HUES6 (cell line): ENCODE measurements at regions not wholly inside any gene's neighbourhood (a gene's known extent, or its start where the extent isn't known, plus 50 kb on each side); places are given as distances from the start of the nearest gene placed in this dataset.

Experiments used
- H3K27ac ChIP-seq: 2 replicates; pipeline ENCODE4 v1.7.0; 2013; ENCODE audit warnings: low read depth, mild to moderate bottlenecking, low read length, inconsistent platforms
- H3K27me3 ChIP-seq: 2 replicates; pipeline ENCODE4 v1.6.1; 2013; ENCODE audit warnings: low read length; ENCODE audit not compliant: control insufficient read depth, insufficient read depth
- H3K36me3 ChIP-seq: 2 replicates; pipeline ENCODE4 v1.6.1; 2013; ENCODE audit warnings: low read length; ENCODE audit not compliant: control insufficient read depth, insufficient read depth
- H3K4me1 ChIP-seq: 2 replicates; pipeline ENCODE4 v1.6.1; 2013; ENCODE audit warnings: low read length; ENCODE audit not compliant: control insufficient read depth, insufficient read depth
- H3K4me3 ChIP-seq: 2 replicates; pipeline ENCODE4 v1.5.1; 2013; ENCODE audit warnings: low read depth, low read length
- H3K9ac ChIP-seq: one replicate; pipeline ENCODE4 v1.6.1; 2013; ENCODE audit warnings: mild to moderate bottlenecking, low read length
- H3K9me3 ChIP-seq: 2 replicates; pipeline ENCODE4 v1.6.1; 2013; ENCODE audit warnings: low read depth, low read length; ENCODE audit not compliant: control insufficient read depth, insufficient read depth

DNA sequence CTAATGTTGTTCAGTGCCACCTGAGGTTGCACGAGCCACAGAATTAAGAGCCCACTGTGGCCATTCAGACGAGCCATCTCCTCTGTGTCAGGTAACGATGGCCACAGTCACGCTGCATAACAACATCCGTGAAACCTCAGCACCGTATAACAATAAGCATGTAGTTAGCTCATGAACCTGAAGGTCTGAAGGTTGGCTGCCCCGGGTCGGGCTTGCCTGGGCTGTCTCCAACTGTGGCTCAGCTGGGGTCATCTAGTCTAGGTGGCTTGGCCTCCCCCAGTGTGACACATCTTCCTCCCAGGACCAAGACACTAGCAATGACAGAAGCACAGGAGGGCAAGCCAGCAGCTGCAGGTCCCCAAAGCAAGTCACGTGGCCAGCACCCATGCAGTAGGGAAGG lies 258.0 kb downstream of the GLI2 start:
- peaks cover 3% of the 10 kb centered on the region; the same call in 1 of the 2 replicates for H3K9me3 ChIP-seq
- no peak overlapping the region for H3K9ac ChIP-seq
- no peak overlapping the region for H3K4me3 ChIP-seq

DNA sequence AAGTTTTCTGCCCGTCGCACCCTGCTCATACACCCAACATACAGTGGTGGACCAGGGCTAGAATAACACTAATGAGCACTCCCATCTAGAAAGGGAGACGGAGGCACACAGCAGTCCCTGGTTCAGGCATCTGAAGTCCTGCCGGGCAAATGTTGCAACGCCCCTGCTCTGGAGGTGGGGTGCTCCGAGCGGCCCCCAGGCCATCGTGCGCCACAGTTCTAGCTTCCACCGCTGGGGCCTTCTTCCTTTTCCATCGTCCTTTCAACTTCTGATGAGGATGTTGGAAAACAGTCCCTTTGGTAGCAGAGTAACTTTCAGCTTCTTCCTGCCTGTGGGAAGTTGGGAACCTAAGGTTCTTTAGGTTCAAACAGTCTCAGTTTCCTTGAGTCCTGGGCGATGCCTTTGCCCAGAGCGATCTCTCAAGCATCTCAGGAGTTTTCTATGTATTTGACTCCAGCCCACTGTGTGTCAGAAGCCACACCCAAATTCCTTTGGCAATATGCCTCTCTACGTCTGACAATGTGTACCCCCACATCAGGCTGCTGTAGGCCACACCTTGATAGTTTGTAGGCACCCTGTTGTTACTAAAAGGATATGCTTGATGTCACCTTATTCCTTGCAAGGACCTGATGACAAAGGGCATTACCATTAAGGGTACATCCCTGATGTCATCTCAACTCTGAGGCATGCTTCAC lies 258.8 kb downstream of the GLI2 start:
- H3K4me3 ChIP-seq, result no peak overlapping the region
- no peak overlapping the region for H3K9ac ChIP-seq

More for the DNA sequence above, 258.0 kb downstream of the GLI2 start:
- no peaks in the 10 kb centered on the region for H3K4me1 ChIP-seq
- H3K27me3 ChIP-seq, result no peaks in the 10 kb centered on the region
- H3K27ac ChIP-seq, result no peak overlapping the region
- peaks cover 35% of the 10 kb centered on the region for H3K36me3 ChIP-seq

DNA sequence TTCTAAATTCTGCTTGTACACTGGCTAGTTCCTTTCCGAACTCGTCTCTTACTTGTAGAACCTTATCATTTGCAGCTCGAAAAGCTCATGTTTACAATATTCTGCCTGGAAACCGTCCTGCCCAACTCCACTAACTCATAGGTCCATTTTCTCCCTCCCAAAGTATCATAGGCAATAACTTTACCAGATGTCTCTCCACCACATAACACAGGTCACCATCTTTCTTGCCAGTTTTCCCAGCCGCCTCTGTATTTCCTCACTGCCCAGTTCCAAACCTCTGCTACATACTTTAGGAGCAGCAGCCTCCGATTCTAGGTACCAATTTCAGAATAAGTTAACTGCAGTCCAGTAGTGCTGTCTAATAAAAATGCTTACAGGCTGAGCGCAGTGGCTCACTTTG lies 259.5 kb downstream of the GLI2 start:
- H3K27me3 ChIP-seq, result no peaks in the 10 kb centered on the region
- H3K36me3 ChIP-seq, result peaks cover 20% of the 10 kb centered on the region
- no peak overlapping the region for H3K4me3 ChIP-seq
- H3K4me1 ChIP-seq, result no peaks in the 10 kb centered on the region
- no peak overlapping the region for H3K27ac ChIP-seq
- no peak overlapping the region for H3K9ac ChIP-seq
- H3K9me3 ChIP-seq, result peaks cover 3% of the 10 kb centered on the region; the same call in 1 of the 2 replicates

More for the DNA sequence above, 258.8 kb downstream of the GLI2 start:
- Histone ChIP-seq H3K9me3 (peaks cover 3% of the 10 kb centered on the region; the same call in 1 of the 2 replicates), H3K27me3 (no peaks in the 10 kb centered on the region), H3K4me1 (no peaks in the 10 kb centered on the region), H3K36me3 (peaks cover 27% of the 10 kb centered on the region), H3K27ac (no peak overlapping the region)

DNA sequence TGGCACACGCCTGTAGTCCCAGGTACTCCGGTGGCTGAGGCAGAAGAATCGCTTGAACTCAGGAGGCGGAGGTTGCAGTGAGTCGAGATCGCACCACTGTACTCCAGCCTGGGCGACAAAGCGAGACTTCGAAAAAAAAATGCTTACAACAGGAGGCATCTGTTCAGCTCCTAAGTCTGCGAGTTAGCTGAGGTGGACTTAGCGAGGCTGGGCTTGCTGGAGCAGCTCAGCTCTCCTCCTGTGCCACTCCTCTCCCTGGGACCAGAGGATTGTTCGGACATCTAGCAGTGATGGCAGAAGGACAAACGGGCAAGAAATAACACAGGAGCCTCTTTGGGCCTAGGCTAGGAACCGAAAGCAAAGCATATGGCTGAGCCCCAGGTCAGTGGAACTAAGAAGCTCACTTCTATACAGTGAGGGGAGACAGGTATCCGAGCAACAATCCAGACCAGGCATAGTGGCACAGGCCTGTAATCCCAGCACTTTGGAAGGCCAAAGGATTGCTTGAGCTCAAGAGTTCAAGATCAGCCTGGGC lies 260.1 kb downstream of the GLI2 start:
- Histone ChIP-seq H3K27ac (no peak overlapping the region), H3K36me3 (peaks cover 15% of the 10 kb centered on the region), H3K4me3 (no peak overlapping the region), H3K9ac (no peak overlapping the region), H3K9me3 (peaks cover 3% of the 10 kb centered on the region; the same call in 1 of the 2 replicates), H3K27me3 (no peaks in the 10 kb centered on the region), H3K4me1 (no peaks in the 10 kb centered on the region)

DNA sequence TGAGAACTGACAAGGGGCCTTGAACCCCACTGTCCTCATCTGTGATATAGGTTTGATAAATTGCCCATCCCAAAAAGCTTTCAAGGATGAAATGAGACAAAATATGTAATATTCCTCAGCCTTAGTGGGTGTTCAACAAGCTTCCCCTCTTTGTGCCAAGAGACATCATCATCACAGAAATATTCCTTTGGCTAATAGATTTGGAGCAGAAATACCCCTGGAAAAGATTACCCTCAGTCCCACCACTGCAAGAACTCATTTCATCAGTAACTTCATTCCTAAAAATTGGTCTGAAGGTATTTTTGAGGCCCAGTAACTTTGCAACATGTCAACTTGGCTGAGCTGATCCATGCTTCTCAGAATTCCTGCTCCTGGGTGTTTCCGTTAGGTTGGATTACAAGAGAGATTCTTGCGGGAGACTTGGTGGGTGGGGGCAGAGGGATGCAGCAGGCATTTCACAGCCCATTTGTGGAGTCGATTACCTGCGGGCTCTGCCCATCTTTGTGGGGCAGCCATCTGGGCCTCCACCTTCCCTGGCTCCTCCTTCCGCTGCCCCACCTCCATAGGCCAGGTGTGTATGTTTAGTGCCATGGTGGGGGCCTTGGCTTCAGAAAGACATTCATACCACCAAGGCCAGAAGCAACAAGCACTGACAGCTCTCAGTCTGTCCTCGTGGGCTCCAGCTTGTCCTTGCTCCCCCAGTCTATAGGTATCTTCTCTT lies 263.9 kb downstream of the GLI2 start:
- H3K9ac ChIP-seq, result no peak overlapping the region
- no peak overlapping the region for H3K4me3 ChIP-seq
- H3K9me3 ChIP-seq, result peaks cover 3% of the 10 kb centered on the region; the same call in 1 of the 2 replicates
- peaks cover 17% of the 10 kb centered on the region for H3K4me1 ChIP-seq
- H3K27me3 ChIP-seq, result peaks cover 8% of the 10 kb centered on the region; the same call in 1 of the 2 replicates
- no peak overlapping the region for H3K27ac ChIP-seq
- H3K36me3 ChIP-seq, result no peaks in the 10 kb centered on the region

DNA sequence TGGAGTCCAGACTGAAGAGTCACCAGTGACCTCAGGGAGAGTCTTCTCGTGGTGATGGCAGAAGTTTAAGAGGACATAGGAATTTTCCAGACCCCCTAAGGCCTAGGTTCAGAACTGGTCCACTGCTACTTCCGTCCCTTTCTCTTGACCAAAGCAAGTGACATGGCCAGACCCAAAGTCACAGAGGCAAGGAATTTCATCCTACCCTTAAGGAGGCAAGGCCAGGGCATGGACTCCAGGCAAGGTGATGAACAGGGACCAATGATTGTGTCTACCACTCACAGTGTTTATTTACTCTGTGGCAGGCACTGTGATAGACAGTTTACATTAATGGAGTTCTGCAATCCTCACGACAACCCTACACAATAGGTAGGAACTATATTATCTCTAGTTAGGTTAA lies 265.1 kb downstream of the GLI2 start:
- Histone ChIP-seq H3K4me1 (peaks cover 24% of the 10 kb centered on the region), H3K4me3 (no peak overlapping the region), H3K27ac (no peak overlapping the region), H3K9me3 (peaks cover 3% of the 10 kb centered on the region; the same call in 1 of the 2 replicates), H3K9ac (no peak overlapping the region), H3K36me3 (no peaks in the 10 kb centered on the region), H3K27me3 (peaks cover 20% of the 10 kb centered on the region)

DNA sequence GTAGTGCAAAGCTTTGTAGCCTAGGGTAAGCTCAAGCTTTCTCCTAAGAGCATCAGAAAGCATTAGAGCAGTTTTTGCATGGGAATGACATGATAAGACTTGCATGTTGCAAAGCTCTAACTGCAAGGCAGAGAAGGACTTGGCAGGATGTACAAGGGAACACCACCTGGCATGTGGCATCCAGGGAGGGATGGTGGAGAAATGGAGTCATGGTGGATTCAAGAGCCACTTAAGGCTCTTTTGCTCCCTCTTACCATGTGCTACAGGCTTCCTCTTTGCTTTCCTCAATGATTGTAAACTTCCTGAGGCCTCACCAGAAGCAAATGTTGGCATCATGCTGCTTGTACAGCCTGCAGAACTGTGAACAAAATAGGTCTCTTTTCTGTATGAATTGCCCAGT lies 266.0 kb downstream of the GLI2 start:
- H3K27me3 ChIP-seq, result peaks cover 22% of the 10 kb centered on the region
- no peak overlapping the region for H3K27ac ChIP-seq

DNA sequence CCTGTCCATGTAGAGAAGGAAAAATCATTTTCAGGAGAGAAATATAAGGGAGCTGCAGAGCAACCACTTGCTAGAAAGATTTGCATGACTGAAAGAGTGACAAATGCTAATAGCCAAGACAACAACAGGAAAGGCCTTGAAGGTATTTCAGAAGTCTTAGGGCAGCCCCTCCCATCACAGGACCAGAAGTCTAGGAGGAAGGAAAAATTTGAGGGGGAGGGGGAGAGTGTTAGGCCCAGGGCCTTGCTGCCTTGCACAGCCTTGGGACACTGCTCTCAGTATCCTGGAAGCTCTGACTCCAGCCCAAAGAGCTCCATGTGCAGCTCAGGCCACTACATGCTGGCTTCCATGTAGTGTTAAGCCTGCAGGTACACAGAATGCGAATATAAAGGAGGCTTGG lies 266.9 kb downstream of the GLI2 start:
- Histone ChIP-seq H3K36me3 (no peaks in the 10 kb centered on the region), H3K27ac (no peak overlapping the region), H3K4me3 (no peak overlapping the region), H3K27me3 (peaks cover 22% of the 10 kb centered on the region), H3K9me3 (peaks cover 3% of the 10 kb centered on the region; the same call in 1 of the 2 replicates), H3K9ac (no peak overlapping the region), H3K4me1 (peaks cover 26% of the 10 kb centered on the region)

More for the DNA sequence above, 266.0 kb downstream of the GLI2 start:
- no peak overlapping the region for H3K4me3 ChIP-seq
- peaks cover 26% of the 10 kb centered on the region for H3K4me1 ChIP-seq
- H3K36me3 ChIP-seq, result no peaks in the 10 kb centered on the region
- H3K9ac ChIP-seq, result no peak overlapping the region
- H3K9me3 ChIP-seq, result peaks cover 3% of the 10 kb centered on the region; the same call in 1 of the 2 replicates

DNA sequence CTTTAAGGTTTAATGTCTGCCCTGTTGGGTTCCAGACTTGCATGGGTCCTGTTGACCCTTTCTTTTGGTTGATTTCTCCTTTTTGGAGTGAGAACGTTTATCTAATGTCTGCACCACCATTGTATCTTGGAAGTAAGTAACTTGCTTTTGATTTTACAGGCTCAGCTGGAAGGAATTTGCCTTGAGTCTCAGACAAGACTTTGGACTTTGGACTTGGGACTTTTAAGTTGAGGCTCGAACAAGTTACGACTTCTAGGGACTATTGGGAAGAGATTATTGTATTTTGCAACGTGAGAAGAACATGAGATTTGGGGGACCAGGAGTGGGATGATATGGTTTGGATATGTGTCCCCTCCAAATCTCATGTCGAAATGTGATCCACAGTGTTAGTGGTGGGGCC lies 267.7 kb downstream of the GLI2 start:
- H3K36me3 ChIP-seq, result no peaks in the 10 kb centered on the region
- H3K9me3 ChIP-seq, result peaks cover 4% of the 10 kb centered on the region; the same call in 1 of the 2 replicates
- no peak overlapping the region for H3K9ac ChIP-seq
- H3K4me1 ChIP-seq, result peaks cover 26% of the 10 kb centered on the region
- no peak overlapping the region for H3K4me3 ChIP-seq
- no peak overlapping the region for H3K27ac ChIP-seq
- peaks cover 22% of the 10 kb centered on the region for H3K27me3 ChIP-seq

DNA sequence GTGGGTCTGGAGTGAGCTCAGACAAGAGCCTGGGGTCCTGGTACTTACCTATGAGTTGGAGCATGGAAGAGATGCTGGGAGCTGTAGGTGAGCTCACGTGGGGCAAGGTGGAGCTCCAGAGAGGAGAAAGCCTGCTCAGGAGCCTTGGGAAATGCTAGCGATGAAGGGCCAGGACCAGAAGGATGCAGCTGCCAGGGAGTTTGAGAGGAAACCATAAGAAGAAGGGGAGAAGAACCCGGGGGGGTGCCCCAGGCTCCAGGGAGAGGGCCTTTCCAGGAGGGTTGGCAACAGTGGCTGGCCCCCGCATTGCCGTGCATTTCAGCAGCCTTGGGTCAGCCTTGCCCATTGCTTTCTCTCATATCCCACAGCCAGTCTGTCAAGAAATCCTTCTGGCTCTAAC lies 268.7 kb downstream of the GLI2 start:
- Histone ChIP-seq H3K36me3 (no peaks in the 10 kb centered on the region), H3K27ac (no peak overlapping the region), H3K9ac (no peak overlapping the region), H3K9me3 (peaks cover 4% of the 10 kb centered on the region; the same call in 1 of the 2 replicates), H3K4me1 (peaks cover 26% of the 10 kb centered on the region), H3K27me3 (peaks cover 22% of the 10 kb centered on the region), H3K4me3 (no peak overlapping the region)

DNA sequence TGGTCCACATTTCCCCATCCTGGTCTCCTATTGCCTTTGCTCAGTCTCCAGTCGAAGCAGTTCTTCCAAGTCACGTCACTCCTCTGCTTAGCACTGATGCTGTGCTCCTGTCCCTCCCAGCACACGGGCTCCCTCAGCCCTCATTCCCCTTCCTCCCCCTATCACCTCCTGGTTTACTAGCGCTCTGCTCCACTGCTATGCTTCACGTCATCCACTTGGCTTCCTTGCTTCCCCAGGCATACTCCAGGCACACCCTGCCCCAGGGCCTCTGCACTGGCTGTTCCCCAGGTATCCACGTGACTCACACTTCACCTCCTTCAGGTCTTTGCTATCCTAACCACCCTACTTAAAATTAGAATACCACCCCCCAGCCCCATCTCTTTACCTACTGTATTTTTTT lies 269.3 kb downstream of the GLI2 start:
- Histone ChIP-seq H3K36me3 (no peaks in the 10 kb centered on the region), H3K4me3 (no peak overlapping the region), H3K9me3 (peaks cover 4% of the 10 kb centered on the region), H3K4me1 (peaks cover 26% of the 10 kb centered on the region), H3K27ac (no peak overlapping the region), H3K9ac (no peak overlapping the region), H3K27me3 (peaks cover 22% of the 10 kb centered on the region)
